ENCODE measurements at regions not wholly inside any gene's neighbourhood (a gene's known extent, or its start where the extent isn't known, plus 50 kb on each side); places are given as distances from the start of the nearest gene placed in this dataset.

- RAD21 ChIA-PET (ENCODE audit: low non-redundant PET in 1 of 2, low total read pairs in 2 of 2, uncharacterized antibody in 2 of 2, unreplicated experiment in 2 of 2), result no interaction called here
- H3K9me2 ChIP-seq (ENCODE audit: insufficient read depth), result no peaks in the 10 kb centered on the region
- H4K20me1 ChIP-seq (ENCODE audit: insufficient read depth), result no peaks in the 10 kb centered on the region
- H3K9me3 ChIP-seq (ENCODE audit: control insufficient read depth in 1 of 2, insufficient read depth in 1 of 2, low read depth in 1 of 2, low read length in 2 of 2), result no peaks in the 10 kb centered on the region
- ATAC-seq (no peak), DNase-seq (ENCODE audit: low read depth, low spot score) (no peak)
- no peaks in the 10 kb centered on the region for H3K27me3 ChIP-seq (ENCODE audit: insufficient read depth, low read length)
- BruUV-seq (replicated peaks), result no TSS peak
- TF ChIP-seq SRF (IDR thresholded peaks at IDR 0.05; ENCODE audit: low read depth), result no peak
- TF ChIP-seq EGR1 (IDR thresholded peaks at IDR 0.05; ENCODE audit: low read depth), result no peak
- no peak for TF ChIP-seq JUND (IDR thresholded peaks at IDR 0.05)
- TF ChIP-seq POLR2AphosphoS5 (IDR thresholded peaks at IDR 0.05; ENCODE audit: low read depth, low read length), result no peak
- no peak for TF ChIP-seq ELF1 (IDR thresholded peaks at IDR 0.05; ENCODE audit: borderline replicate concordance, low read depth)
- TF ChIP-seq REST (IDR thresholded peaks at IDR 0.05; ENCODE audit: low read depth), result no peak
- TF ChIP-seq ATF3 (IDR thresholded peaks at IDR 0.05), result no peak
- TF ChIP-seq TCF7L2 (IDR thresholded peaks at IDR 0.05; ENCODE audit: borderline replicate concordance, extremely low read depth, insufficient read depth, insufficient read length), result no peak
- no peak for TF ChIP-seq SP1 (IDR thresholded peaks at IDR 0.05; ENCODE audit: low read depth)
- TF ChIP-seq CTCF (IDR thresholded peaks at IDR 0.05 in 2 of 3, conservative IDR thresholded peaks at IDR 0.05 in 1 of 3; ENCODE audit: borderline replicate concordance in 1 of 3, insufficient read depth in 1 of 3, low read depth in 2 of 3, low read length in 2 of 3), result no peak
- TF ChIP-seq MAX (IDR thresholded peaks at IDR 0.05), result no peak
- TF ChIP-seq YY1 (IDR thresholded peaks at IDR 0.05; ENCODE audit: extremely low read depth, insufficient replicate concordance, low read depth, low read length), result no peak
- no peak for TF ChIP-seq SIN3A (IDR thresholded peaks at IDR 0.05; ENCODE audit: low read depth)
- TF ChIP-seq RAD21 (IDR thresholded peaks at IDR 0.05; ENCODE audit: low read depth), result no peak
- no peak for TF ChIP-seq CEBPB (IDR thresholded peaks at IDR 0.05; ENCODE audit: low read depth)
- no peak for TF ChIP-seq ZBTB33 (IDR thresholded peaks at IDR 0.05; ENCODE audit: extremely low read depth, insufficient replicate concordance, low read length)
- no peak overlapping the region for H3K4me2 ChIP-seq (ENCODE audit: low read length)
- no peak overlapping the region for H2AFZ ChIP-seq (ENCODE audit: low read depth, low read length, poor library complexity, severe bottlenecking)
- H3K4me1 ChIP-seq (ENCODE audit: control insufficient read depth in 1 of 2, insufficient read depth in 2 of 2, low read length in 2 of 2), result no peaks in the 10 kb centered on the region
- H3K79me2 ChIP-seq (ENCODE audit: insufficient read depth, low read length), result no peaks in the 10 kb centered on the region
- intact Hi-C loops (cut with micrococcal nuclease), result no loop called here
- H3K4me3 ChIP-seq (replicated peaks in 1 of 2; ENCODE audit: low read depth in 1 of 2, low read length in 2 of 2), result no peak overlapping the region
- CTCF ChIA-PET, result interaction anchor here (2.9 kb wide), 1 partner anchor 17 kb away, joined by 12 read pairs; no protein-coding TSS in a partner anchor
- H3K36me3 ChIP-seq (ENCODE audit: control insufficient read depth in 1 of 2, insufficient read depth in 2 of 2, low read length in 2 of 2), result no peaks in the 10 kb centered on the region
- no peak overlapping the region for H3K27ac ChIP-seq (ENCODE audit: low read depth, low read length)
- POLR2A ChIA-PET, result no interaction called here
- no peak overlapping the region for H3K9ac ChIP-seq (ENCODE audit: low read length)
Observed at GRCh38 chr11:101743828-101744227, 160.0 kb upstream of the TRPC6 start.
